Right renal cortex interstitium (tissue), 3 donors: ENCODE measurements at regions not wholly inside any gene's neighbourhood (a gene's known extent, or its start where the extent isn't known, plus 50 kb on each side); places are given as distances from the start of the nearest gene placed in this dataset.

Source experiments
- DNase-seq, 3 donors: peaks; one replicate each; pipeline ENCODE4 v3.0.0-alpha.2; 2013; ENCODE audit warnings: low read depth in 3 of 3, low spot score in 2 of 3

- no peak for DNase-seq
Observed at GRCh38 chr20:10984913-10985312, 311.1 kb upstream of the JAG1 start.

DNA sequence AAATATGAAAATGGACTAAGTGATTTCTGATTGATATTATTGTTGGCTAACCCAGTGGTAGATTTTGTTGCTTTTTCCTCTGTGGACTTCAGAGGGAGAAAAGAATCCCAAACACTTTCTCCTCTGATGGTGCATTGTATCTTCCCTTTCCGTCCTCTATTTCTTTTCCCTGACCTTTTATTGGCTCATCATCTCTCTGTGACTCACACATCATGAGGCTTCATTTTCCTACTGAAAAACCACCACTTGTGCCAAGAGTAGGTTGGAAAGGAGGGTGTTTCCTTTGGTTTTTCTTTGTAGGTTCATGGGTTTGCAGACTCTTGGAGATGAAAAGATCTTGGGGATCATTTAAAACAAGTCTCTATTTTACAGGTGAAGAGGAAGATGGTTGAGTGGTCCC is 311.7 kb upstream of the JAG1 start:
- no peak for DNase-seq

DNA sequence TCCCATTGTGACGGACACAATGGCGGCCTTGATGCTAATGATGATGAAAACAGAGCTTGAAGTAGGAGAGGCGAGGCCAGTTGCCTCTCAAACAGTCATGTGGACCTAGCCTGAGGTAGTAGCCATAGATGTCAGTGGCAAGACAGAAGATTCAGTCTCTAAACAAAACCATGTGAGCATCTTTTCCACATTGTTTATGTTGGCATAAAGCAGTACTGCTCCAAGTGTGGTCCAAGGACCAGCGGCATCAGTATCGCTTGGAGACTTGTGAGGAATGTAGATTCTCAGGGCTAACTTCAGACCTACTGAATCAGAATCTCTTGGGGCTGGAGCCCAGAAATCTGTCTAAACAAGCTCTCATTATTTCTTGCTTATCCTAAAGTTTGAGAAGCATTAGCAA is 312.8 kb upstream of the JAG1 start:
- DNase-seq: no peak

DNA sequence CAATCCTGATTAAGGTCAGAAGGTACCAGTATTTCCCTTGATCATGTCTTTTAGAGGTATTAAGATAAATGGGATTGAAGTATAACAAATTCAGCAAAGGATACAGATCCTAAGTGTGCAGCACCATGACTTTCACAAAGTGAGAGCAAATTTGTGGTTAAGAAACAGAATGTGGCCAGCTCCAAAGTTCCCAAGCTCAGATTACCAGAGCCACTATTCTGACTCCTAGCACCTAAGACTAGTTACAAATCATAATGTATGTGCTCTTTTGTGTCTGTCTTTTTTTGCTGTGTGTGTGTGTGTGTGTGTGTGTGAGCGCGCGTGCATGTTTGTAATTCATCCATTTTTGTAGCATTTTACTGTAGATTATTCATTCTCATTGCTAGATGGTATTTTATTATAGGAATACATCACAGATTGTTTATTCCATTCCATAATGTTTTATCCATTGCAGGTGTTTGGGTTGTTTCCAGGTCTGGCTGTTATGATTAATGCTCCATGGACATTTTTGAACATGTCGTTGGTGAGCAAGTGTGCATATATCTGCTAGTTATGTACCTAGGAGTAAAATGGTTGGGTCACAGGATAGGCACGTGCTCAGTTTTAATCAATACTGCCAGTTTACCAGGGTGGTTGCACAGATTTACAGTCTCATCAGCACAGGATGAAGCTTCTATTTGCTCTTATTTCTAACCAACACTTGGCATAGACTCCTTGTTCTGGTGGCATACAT is 314.0 kb upstream of the JAG1 start:
- no peak for DNase-seq

GRCh38 chr20:10990625-10991382 is 317.0 kb upstream of the JAG1 start:
- no peak for DNase-seq

GRCh38 chr20:10992731-10993130 is 318.9 kb upstream of the JAG1 start:
- DNase-seq: no peak

DNA sequence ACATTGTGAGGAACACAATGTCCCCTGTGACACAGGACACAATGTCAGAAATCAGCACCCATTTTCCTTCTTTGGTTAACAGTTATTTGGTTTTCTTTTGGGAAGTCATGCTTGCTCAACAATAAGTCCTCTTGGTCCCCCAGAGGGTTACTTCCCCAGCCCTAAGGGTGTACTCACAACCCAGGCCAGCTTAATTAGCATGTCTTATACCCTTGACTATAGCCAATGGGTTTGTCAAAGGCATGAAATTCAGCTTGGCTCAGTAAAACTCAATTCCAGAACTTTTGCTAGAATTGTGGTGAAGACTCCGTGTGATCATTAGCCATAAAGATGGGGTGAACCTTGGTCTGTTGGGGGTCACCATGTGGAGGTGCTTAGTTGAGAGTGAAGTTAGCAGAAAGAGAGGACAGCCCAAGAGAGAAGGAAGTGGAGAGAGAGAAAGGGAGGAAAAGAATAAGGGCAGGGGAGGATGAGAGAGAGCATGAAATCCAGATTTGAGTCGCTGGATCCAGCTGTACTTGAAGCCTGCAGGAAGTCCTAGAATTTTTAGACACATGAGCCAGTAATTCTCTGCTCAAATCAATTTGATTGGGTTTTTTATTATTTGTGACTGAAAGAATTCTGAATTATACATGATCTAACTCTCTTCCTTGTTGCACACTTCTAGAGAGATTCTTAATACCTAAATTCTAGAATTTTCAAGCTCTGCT is 321.3 kb upstream of the JAG1 start:
- no peak for DNase-seq

DNA sequence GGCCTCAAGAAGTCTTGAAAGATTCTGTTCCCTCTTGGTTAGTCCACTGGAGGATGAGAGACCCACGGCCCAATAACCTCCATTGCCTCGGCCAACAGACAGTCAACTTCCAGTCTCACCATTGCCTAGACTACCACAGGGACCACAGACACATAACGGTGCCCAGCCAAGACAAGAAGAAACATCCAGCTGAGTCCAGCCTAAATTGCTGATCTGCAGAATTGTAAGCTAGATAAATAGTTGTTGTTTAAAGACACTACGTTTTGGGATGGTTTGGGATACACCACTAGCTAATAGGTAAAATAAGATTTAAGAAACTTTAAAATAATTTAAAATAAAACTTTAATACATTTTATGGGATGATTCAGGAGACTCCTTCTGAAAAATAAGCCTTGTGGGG is 324.7 kb upstream of the JAG1 start:
- DNase-seq: no peak

DNA sequence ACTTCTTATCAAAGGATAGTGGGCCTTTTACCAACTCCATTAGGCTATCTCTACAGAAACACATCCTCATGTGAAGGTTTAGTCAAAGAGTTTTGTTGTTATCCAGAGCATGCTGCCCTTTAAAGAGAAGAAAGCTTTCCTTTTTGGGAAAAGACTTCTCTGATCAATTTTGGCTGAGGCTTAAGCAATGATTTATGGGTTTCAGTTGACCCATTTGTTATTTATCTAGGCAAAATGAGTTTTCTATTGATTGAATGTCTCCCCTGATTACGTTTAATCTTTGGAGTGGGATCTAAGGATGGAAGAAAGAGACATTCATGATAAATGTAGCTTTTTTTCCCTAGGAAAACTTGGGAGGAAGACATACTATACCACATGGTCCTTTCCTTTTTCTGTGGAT is 326.6 kb upstream of the JAG1 start:
- no peak for DNase-seq

- DNase-seq: no peak
Observed at GRCh38 chr20:11001302-11001701, 327.5 kb upstream of the JAG1 start.

- no peak for DNase-seq
Observed at GRCh38 chr20:11001764-11002540, 328.2 kb upstream of the JAG1 start.

DNA sequence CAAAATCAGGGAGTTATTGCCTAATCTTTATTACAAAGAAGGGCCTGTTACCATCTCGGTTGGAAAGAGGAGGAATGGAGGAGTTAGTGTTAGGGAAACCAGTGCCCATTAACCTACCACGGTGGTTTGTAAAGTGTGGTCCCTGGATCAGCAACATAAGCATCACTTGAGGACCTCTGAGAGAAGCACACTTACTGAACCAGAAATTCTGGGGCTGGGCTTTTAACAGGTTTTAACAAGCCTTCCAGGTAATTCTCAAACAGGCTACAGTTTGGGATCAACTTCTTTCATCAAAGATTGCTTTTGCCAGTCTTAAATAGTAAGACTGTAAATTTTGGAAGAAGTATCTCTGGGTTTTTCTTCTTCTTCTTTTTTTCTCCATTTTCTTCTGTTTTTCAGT is 329.5 kb upstream of the JAG1 start:
- no peak for DNase-seq

DNA sequence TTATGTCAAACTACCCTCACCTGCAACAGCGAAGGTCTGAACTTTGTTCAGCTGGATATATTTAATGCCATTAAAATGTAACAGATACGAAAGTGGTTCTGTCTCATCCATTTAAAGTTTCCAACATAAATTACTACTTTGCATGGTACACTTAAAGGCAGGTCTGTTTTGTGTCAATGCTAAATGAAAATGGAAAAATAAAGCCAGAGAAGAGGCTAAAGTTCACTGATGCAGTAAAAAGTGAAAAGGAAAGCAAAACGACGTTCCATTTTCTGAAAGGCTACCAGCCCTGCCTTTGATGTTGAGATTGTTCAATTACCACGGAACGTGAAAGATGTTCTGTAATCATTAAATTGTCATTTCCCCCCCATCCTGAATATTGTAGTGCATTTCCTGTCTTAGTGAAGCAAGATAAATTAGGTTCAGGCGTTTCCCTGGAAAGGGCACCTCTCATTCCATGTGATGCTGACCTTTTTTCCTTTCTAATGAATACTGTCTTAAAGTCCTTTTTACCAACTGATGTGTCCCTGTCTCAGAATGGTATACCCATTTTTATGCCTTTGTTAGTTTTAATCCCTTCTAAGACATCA is 334.7 kb upstream of the JAG1 start:
- DNase-seq: no peak

- no peak for DNase-seq
Observed at GRCh38 chr20:11011653-11012052, 337.9 kb upstream of the JAG1 start.

GRCh38 chr20:11012975-11013374 is 339.2 kb upstream of the JAG1 start:
- DNase-seq: no peak

- no peak for DNase-seq
Observed at GRCh38 chr20:11013801-11014200, 340.0 kb upstream of the JAG1 start.

- no peak for DNase-seq
Observed at GRCh38 chr20:11015440-11015839, 341.6 kb upstream of the JAG1 start.

GRCh38 chr20:11017446-11017845 is 343.6 kb upstream of the JAG1 start:
- no peak for DNase-seq

- DNase-seq: no peak
Observed at GRCh38 chr20:11018668-11019170, 344.9 kb upstream of the JAG1 start.

GRCh38 chr20:11020712-11021111 is 346.9 kb upstream of the JAG1 start:
- no peak for DNase-seq
